ENCODE measurements at regions not wholly inside any gene's neighbourhood (a gene's known extent, or its start where the extent isn't known, plus 50 kb on each side); places are given as distances from the start of the nearest gene placed in this dataset.

DNA sequence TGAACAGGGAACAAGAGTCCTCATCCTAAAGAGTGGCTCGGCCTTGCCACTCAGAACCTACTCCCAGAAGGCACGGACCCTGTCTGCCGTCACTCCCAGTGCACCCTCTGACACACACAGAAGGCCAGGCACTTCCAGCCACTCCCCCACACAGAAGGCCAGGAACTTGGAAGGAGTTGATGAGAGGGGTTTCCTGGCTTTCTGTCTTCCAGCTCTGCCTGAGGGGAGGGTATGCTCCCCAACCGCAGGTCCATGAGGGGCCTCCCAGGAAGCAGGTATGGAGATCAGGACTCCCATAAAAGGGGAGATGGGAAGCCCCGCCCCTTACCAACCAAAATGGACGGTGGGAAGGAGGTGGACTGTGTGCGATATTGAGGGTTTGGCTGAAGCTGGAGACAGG, 247.6 kb upstream of the IRX4 start:
- TF ChIP-seq, protein P1, sequence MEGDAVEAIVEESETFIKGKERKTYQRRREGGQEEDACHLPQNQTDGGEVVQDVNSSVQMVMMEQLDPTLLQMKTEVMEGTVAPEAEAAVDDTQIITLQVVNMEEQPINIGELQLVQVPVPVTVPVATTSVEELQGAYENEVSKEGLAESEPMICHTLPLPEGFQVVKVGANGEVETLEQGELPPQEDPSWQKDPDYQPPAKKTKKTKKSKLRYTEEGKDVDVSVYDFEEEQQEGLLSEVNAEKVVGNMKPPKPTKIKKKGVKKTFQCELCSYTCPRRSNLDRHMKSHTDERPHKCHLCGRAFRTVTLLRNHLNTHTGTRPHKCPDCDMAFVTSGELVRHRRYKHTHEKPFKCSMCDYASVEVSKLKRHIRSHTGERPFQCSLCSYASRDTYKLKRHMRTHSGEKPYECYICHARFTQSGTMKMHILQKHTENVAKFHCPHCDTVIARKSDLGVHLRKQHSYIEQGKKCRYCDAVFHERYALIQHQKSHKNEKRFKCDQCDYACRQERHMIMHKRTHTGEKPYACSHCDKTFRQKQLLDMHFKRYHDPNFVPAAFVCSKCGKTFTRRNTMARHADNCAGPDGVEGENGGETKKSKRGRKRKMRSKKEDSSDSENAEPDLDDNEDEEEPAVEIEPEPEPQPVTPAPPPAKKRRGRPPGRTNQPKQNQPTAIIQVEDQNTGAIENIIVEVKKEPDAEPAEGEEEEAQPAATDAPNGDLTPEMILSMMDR (IDR thresholded peaks at IDR 0.05; ENCODE audit: insufficient read depth, low read depth, low read length): no peak
- DNase-seq (ENCODE audit: low read depth): no peak
- H3K36me3 ChIP-seq (ENCODE audit: control insufficient read depth, insufficient read depth, low read length): no peaks in the 10 kb centered on the region
- POLR2A ChIA-PET: no interaction called here
- CTCF ChIA-PET: no interaction called here
- no peak overlapping the region for H3K4me3 ChIP-seq (ENCODE audit: low read depth, low read length)
- H3K27me3 ChIP-seq (ENCODE audit: control insufficient read depth, insufficient read depth, low read length): no peaks in the 10 kb centered on the region

DNA sequence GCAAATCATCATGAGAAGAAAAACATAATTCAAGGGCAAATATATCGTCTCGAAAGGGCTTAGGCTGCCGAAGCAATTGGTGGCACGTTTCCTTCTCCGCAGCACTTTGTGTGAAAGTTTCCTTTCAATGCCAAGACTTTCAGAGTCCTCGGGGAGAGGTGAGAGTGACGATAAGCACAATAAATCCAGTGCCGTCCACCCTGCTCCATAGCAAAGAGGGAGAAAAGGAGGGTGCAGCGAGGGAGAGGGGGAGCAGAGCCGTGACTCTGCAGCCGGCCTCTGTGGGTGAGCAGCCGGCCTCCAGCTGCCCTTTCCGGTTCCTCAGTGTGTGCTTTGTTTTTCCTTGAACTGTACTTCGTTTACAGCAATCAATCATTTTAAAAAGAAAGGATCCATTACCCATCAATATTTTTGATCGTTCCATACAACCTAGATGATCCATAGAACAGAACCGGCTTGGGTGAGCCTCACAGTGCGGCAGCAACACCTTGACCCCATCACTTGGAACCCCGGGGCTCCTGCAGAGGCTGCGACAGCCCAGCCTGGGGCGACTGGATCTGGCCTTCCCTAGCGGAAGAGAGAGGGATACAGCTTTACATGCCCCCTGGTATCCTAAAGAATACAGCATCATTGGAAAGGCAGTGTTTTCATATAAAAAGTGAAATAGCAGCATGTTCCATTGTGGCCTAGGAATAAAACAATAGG, 247.0 kb upstream of the IRX4 start:
- no peak for DNase-seq (ENCODE audit: low read depth)
- H3K27me3 ChIP-seq (ENCODE audit: control insufficient read depth, insufficient read depth, low read length): no peaks in the 10 kb centered on the region
- ChIA-PET POLR2A (no interaction called here), CTCF (no interaction called here)
- H3K36me3 ChIP-seq (ENCODE audit: control insufficient read depth, insufficient read depth, low read length): no peaks in the 10 kb centered on the region
- TF ChIP-seq, protein P1 (IDR thresholded peaks at IDR 0.05; ENCODE audit: insufficient read depth, low read depth, low read length): no peak
- no peak overlapping the region for H3K4me3 ChIP-seq (ENCODE audit: low read depth, low read length)

DNA sequence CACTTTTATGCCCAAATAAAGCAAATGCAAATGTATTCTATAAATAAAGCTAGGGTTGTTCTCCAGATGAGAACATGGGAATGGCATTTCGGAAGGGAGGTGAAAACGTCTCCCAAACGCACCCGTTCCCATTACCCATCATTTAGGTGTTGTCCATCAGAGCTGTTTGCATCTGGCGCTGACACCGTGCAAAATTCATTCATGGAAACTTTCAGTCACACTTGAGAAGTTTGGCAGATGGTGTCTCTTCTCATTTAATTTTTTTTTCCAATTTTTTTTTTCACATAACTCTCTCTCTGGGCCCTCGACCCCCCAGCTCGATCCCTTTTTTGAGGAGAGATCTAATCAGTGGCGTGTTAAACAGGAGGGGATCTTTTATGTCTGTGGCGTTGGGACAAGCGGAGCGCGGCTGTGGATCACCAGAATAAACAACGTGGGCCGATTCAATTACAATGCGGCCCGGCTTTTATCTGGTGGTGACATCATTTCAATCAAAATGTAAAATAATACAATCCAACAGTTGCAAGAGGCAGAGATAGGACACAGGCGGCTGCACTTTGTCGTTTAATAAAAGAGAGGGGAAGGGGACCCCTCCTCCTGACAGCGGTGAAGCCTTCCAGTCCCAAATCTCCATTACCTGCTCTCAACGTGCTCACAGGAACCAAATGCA, 246.1 kb upstream of the IRX4 start:
- CTCF ChIA-PET: no interaction called here
- DNase-seq (ENCODE audit: low read depth): no peak
- H3K4me3 ChIP-seq (ENCODE audit: low read depth, low read length): no peak overlapping the region
- H3K36me3 ChIP-seq (ENCODE audit: control insufficient read depth, insufficient read depth, low read length): no peaks in the 10 kb centered on the region
- POLR2A ChIA-PET: no interaction called here
- TF ChIP-seq, protein P1 (IDR thresholded peaks at IDR 0.05; ENCODE audit: insufficient read depth, low read depth, low read length): no peak
- H3K27me3 ChIP-seq (ENCODE audit: control insufficient read depth, insufficient read depth, low read length): no peaks in the 10 kb centered on the region

DNA sequence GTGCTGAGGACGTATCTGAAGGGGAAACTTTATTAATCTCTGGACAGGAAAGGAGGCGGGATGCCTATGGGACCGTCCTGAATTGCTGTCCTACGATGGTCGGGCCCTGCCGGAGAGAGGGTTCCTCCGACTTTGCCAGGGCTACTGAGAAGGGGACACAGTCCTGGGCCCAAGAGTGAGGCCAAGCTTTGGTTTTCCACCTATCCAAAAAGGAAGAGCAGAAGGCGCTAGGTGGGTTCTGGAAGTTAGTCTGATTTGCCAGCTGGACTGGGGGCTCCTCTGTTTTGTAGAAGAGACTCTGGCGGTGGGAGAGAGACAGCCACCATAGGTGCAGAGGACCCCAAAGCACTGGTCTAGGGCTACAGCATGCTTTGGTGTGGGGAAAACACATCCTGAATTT, 243.8 kb upstream of the IRX4 start:
- Histone ChIP-seq H3K27me3 (ENCODE audit: control insufficient read depth, insufficient read depth, low read length) (no peaks in the 10 kb centered on the region), H3K4me3 (ENCODE audit: low read depth, low read length) (no peak overlapping the region), H3K36me3 (ENCODE audit: control insufficient read depth, insufficient read depth, low read length) (no peaks in the 10 kb centered on the region)
- DNase-seq (ENCODE audit: low read depth): no peak
- ChIA-PET POLR2A (no interaction called here), CTCF (no interaction called here)
- TF ChIP-seq, protein P1 (IDR thresholded peaks at IDR 0.05; ENCODE audit: insufficient read depth, low read depth, low read length): no peak

- TF ChIP-seq, protein P1 (IDR thresholded peaks at IDR 0.05; ENCODE audit: insufficient read depth, low read depth, low read length): no peak
- H3K4me3 ChIP-seq (ENCODE audit: low read depth, low read length): no peak overlapping the region
- H3K36me3 ChIP-seq (ENCODE audit: control insufficient read depth, insufficient read depth, low read length): no peaks in the 10 kb centered on the region
- no peak for DNase-seq (ENCODE audit: low read depth)
- ChIA-PET CTCF (no interaction called here), POLR2A (no interaction called here)
- no peaks in the 10 kb centered on the region for H3K27me3 ChIP-seq (ENCODE audit: control insufficient read depth, insufficient read depth, low read length)
Measured at GRCh38 chr5:2125901-2126265, 243.2 kb upstream of the IRX4 start.

Measured in BJ (cell line).